GM21576 (cell line): ENCODE measurements at regions not wholly inside any gene's neighbourhood (a gene's known extent, or its start where the extent isn't known, plus 50 kb on each side); places are given as distances from the start of the nearest gene placed in this dataset.
"Not testable (repeated sequence)": the region's sequence is repeated elsewhere in the genome, so short reads cannot be mapped to it uniquely, and the experiment has no call there.

Experiments used
- ATAC-seq: cut with Tn5 transposase; IDR thresholded peaks from one replicate; pipeline ENCODE4 v1.9.1; 2021; ENCODE audit warnings: mild to moderate bottlenecking, moderate library complexity; ENCODE audit not compliant: unreplicated experiment

DNA sequence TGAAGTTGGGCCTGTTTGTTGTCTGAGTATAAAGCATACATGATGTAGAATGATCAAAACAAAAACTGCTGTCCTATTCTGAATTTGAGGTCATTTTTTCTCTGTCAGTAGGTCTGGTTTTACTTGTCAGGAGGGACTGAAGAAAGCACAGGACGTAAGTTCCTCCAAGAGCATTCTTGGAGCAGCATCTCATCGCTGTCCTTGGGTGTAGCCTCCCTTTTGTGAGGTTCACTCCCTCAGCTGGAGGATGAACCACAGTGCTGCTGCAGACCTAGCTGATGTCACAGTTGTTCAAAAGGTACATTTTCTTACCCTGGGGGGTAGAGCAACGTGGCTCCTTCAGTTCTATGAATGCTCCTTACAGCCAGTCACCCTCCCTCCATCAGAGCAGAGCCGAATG is 490.0 kb upstream of the TBL1XR1 start:
- ATAC-seq, result no peak

DNA sequence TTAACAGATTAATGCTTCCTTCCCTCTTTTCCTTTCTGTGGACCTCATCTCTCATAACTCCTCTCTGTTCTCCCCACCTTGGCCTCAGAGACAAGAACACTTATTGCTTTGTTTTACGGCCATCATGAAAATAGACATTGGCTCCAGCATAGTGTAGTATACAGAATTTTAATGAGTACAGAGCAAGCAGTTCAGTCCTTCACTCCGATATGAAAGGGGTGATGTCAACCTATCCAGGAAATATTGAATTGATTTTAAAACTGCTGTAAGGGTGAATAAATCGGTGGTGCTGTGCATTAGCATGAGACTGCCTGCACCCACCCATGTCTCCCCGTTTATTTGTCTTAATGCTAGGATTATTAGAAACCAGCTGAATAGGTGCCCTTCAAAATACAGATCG is 490.9 kb upstream of the TBL1XR1 start:
- ATAC-seq, result no peak

DNA sequence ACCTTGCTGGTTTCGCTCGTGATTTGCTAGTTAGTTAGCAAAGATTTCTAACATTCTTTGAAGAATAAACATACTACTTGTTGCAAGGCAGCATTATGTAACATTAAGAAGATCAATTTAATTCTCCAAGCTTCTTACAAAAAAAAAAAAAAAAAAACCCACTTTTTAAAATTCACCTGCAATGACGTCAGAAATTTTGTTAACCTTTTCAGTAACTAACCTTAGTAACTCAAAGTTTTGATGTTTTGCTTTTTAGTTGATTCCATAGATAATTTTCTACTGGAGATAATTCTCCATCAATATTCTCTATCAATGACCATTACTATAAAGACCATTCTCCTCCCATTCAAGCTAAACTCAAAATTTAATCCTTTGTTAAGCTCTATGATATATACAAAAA is 491.8 kb upstream of the TBL1XR1 start:
- no peak for ATAC-seq

DNA sequence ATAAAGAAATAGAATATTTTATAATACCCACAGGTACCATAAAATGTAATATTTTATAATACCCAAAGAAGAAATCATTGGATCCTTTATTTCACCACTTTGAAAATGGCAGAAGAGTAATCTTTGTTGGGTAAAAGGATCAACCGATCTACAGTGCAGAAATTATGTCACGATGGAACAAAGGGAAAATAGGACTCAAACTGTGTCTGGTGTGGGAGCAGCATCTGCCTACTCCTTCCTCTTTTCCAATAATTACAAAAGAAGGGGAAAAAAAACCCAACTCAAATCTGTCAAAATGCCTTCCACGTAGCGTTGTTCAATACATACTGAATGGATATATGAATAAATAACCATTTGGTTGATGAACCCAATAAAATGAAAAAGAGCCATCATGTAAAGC is 492.6 kb upstream of the TBL1XR1 start:
- no peak for ATAC-seq

DNA sequence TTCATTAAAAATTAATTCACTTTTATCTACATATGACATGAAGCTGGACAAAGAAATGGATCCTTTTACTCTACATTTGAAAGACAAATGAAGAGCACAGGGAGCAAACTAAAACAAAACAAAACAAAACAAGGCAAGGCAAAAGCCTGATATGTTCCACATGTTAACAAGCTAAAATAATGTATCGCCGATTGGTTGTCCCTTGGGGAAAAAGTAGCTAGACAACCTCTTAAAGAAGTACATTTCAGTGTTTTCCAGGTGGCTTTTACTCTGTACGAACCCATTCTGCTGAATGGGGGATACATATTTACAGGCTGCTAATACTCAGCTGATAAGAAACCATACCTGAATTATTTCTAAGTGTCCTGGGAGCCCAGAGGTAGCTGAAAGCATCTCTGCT is 493.0 kb upstream of the TBL1XR1 start:
- no peak for ATAC-seq

DNA sequence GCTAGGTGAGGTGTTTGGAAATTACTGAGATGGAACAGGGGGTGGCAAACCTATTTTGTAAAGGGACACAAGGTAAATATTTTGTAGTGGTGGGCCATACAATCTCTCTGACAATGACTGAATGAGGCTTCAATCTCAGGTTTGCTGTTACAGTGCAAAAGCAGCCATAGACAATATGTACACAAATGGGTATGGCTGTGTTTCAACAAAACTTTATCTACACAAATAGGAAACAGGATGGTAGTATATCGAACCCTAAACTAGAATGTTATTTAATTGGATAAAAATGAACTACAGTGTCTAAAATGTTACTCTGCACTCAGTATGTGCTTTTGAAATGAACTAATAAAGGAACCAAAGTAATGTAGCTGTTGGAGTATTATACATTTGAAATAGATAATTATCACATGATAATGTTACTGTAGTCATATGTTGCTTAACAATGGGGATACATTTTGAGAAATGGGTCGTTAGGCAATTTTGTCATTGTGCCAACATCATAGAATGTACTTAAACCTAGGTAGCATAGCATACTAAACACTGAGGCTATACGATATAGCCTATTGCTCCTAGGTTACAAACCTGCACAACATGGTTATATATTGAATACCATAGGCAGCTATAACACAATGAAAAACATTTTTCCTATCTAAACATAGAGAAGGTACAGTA is 495.2 kb upstream of the TBL1XR1 start:
- ATAC-seq, result no peak

DNA sequence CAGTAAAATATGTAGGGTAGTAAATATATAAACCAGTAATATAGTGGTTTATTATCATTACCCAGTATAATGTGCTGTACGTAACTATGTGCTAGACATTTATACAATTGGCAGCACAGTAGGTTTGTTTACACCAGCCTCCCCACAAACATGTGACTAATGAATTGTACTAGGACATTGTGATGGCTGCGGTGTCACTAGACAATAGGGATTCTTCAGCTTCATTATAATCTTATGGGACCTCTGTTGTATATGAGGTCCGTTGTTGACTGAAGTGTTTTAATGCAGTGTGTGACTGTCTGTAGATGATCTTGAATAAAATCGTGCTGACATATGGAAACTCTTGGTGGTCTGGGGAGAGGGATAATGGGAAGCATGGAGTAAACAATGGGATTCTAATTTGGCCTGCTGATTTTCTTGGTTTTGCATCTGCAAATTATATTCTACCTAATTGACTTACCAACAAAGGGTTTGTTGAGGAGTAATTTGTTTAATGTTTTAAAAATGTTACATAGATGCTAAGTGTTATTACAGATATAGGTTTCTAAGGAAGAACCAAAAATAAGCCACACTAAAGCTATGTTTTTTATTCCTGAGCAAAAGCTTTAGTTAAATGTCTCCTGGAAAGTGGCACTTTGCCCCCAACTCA is 496.5 kb upstream of the TBL1XR1 start:
- ATAC-seq, result no peak

DNA sequence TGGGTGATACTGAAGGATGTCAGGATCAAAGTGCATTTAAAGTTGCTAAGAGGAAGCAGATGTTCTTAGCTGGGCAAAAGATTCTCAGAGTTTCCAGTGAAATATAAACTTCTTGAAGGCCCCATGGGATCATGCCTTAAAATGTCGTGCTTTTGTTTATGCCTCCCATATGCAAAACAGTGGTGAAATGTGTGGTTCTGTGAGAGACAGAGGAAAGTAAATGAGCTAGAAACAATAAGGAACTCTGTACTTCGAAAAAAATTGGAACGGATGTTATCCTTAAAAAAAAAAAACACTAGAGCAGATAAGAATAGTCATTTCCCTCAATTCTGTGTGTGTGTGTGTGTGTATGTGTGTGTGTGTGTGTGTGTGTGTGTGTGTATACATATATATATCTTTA is 497.0 kb upstream of the TBL1XR1 start:
- no peak for ATAC-seq

DNA sequence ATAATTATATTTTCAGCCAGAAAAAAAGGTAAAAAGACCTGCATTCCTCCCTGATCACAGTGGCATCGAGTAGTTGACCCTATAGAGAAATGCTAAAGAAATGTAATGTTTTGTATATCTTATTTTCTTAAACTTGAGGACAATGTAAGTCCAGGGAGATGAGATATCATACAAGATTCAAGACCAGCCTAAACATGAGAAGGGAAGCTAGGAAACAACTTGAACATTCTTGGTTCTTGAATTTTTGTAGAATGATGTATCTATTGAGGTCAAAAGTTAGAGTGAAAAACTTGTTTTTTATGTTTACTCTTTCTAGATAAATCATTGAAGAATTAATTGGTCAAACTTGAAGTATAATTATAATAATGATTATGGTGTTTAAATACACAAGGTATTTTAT is 497.7 kb upstream of the TBL1XR1 start:
- ATAC-seq, result no peak

DNA sequence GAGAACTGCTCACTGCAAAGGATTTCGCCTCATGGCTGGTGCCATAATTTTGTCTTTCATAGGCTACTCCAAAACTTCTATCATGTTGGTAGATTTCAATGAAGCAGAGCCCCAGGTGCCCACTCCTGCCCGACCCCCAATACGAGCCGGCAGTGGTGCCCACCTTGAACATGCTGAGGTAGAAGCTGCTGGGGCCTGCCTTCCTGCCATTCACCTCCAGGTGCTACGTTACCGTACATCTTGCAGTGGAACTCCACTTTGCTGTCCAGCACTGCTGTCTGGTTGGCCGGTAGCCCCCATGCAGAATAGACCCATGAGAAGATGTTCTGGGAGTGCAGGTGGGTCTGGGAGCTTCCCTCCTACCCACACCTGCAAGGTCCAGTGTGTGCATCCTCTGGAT is 502.8 kb upstream of the TBL1XR1 start:
- ATAC-seq, result no peak

DNA sequence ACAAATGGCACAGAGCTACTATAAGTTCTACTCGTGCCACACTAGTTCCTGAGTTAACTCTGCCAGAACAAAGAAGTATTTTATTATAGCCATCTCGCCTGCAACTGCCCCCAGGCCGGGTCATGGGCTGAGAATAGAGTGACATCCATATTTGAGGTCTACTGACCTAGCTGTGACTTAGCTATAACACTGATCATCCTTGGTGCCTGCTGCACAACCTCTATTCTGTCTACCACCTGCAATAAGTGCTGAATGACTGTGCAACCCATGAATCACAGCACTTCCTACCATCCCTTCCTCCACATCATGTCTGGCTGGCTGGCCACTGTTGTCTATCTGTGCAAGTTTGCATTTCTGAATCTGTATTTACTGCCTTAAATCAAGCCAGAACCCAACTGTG is 506.5 kb upstream of the TBL1XR1 start:
- ATAC-seq, result no peak

DNA sequence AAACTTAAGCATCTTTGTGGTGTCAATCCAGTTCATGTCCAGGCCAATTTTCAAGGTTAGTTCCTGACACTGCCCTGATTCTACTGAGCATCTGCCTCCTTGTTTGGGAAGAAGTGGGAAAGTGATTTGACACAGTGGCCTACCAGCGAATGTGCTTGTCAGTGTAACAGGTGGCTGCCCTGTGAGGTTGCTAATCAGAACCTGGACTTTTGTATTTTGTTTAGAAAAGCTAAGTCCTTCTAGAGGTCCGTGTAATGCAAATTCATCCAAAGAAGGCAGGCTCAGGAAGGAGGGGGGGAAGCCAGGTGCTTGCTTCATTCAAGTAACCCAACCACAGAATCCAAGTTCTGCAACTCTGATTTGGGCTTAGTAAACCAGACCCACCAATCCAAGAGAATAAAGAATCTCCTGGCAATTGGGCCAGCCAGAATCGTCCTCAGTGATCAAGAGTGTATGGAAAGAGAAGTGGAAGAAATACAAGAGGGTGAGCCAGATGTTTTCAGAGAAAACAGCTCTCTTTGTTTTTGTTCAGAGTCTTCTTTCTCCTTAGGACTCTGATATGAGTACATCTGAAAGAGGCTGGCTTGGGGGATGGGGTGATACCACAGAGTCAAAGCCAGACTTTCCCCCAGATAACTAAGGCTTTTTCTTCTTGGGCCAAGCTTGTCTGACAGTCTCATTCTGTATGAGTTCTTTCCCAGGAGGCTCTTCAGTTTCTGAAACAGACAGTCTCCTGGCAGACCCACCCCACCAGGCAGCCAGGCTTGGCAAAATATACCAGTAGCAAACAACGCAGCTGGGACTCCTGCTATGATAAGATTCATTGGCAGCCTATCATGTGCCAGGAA is 508.9 kb upstream of the TBL1XR1 start:
- ATAC-seq, result no peak

DNA sequence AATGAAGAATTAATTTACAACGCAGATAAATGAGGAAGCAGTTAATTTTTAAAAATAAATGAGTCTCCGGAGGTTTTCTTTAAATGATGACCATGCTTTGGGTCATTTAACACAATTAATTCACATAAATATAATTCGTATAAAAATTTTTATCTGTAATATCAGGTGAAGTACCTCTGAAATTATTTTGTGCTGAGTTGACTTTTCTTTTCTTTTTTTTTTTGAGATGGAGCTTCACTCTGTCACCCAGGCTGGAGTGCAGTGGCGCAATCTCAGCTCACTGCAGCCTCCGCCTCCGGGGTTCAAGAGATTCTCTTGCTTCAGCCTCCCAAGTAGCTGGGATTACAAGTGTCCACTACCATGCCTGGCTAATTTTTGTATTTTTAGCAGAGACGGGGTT is 512.2 kb upstream of the TBL1XR1 start:
- ATAC-seq, result not testable (repeated sequence)

DNA sequence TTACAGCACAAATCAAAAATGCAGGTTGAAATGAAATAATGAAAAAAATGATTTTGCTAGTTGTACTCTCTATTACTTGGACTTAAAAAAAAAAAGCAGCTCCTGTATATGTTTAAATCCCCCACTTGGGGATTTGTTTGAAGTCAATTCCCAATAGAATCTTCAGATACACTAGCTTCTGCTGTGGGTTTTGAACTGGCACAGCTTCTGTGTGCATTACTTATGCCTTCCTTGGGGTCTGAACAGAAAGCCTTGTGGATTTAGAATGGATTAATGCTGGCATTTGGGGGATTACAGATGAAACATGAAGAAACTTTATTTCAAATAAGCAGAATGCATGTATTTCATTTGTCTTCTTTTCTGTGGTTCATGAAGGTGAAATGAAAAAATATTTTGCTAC is 513.2 kb upstream of the TBL1XR1 start:
- no peak for ATAC-seq

DNA sequence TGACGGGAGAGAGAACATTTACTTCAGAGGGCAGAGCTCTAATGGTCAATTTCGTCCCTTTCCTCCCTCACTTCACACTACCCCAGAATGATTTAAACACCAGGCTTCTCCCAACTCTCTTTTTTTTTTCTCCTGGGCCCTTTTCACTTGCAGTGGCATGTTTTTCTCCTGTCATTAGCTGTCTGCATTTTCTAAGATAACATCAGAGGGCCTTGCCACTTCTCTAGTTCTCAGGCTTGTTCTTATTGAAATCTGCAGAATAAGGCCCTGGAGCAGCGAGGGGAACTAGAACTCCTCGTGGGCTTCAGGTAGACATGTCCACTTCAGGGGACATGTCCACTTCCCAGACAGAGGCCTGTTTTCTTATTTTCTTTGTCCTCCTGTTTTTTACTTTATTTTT is 514.4 kb upstream of the TBL1XR1 start:
- no peak for ATAC-seq

DNA sequence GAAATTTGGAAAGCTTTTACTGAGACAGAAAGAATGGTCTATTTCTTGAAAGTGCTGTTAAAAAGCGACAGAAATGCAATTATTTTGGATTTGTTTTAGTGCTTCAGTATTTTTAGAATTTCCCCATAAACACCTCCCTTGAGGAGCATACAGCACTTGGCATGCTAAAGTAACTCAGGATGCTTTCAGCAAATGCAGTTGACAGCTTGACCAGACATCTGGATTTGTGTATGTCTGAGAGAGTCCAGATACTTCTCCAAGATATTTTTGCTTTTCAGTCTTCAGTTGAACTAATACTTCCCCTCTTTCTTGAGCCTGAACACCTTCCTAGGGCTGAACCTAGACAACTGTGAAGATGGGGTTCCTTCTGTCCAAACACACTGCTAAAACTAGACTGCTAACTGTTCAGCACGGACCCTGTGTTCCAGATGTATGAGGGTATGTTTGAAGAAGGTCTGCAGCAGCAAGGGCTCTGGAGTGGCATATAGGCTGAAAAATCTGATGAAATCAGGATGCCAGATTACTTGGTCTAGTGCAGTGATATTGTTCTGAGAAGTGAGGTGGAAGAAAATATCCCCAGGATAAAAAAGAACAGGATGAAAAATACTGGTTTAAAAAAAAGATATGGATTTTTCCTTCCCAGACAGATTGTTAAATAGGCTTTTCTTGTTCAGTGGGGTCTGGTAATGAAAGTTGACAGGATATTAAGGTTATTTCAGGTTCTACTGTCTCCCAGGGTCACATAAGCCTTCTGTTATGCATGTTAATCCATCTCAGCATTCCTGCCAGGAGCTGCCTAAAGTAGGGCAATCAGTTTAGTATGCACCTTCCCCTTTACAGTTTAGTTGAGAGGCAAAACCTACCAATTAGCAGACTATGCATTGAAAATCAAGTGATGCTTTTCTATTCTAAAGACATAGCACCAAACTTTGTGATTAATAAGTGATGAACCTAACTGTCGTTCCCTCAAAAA is 516.9 kb upstream of the TBL1XR1 start:
- no peak for ATAC-seq

DNA sequence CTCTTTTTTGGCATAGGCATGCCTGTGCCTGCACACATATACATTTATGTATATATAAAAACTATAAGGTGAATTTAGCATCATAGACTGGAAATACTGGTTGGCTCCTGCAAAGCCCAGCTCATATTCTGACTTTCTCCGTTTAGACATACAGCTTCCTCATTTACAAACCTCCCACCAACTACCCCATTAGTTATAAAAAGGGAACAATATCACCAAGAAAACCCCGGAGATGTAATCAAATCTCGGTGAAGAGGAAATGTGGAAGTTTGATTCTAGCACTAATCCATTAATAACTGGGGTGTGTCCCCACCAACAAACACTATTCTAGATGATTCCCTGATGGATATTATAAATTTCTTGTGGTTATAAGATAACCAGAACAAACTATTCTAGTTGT is 517.7 kb upstream of the TBL1XR1 start:
- no peak for ATAC-seq

DNA sequence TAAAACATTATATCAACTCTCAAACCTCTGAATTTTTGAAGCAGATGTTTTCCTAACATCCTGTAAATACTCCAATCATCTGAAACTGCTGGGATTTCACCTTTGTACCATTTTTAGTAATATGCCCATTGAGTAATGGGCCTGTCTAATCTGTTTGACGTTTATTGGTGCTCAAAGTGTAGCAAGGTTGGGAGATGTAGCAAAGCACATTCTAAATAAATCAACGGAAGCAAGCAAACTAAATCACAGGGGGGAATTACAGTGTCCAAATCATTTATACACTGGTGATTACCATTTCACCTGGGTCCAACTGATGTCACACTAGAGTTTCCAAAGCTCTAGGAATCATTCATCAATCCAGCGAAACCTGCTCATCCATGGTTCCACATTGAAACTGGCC is 518.7 kb upstream of the TBL1XR1 start:
- no peak for ATAC-seq

DNA sequence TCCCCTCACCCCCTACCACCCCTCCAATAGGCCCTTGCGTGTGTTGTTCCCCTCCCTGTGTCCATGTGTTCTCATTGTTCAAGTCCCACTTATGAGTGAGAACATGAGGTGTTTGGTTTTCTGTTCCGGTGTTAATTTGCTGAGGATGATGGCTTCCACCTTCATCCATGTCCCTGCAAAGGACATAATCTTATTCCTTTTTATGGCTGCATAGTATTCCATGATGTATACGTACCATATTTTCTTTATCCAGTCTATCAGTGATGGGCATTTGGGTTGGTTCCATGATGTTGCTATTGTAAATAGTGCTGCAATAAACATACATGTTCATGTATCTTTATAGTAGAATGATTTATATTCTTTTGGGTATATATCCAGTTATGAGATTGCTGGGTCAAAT is 523.6 kb upstream of the TBL1XR1 start:
- not testable (repeated sequence) for ATAC-seq

DNA sequence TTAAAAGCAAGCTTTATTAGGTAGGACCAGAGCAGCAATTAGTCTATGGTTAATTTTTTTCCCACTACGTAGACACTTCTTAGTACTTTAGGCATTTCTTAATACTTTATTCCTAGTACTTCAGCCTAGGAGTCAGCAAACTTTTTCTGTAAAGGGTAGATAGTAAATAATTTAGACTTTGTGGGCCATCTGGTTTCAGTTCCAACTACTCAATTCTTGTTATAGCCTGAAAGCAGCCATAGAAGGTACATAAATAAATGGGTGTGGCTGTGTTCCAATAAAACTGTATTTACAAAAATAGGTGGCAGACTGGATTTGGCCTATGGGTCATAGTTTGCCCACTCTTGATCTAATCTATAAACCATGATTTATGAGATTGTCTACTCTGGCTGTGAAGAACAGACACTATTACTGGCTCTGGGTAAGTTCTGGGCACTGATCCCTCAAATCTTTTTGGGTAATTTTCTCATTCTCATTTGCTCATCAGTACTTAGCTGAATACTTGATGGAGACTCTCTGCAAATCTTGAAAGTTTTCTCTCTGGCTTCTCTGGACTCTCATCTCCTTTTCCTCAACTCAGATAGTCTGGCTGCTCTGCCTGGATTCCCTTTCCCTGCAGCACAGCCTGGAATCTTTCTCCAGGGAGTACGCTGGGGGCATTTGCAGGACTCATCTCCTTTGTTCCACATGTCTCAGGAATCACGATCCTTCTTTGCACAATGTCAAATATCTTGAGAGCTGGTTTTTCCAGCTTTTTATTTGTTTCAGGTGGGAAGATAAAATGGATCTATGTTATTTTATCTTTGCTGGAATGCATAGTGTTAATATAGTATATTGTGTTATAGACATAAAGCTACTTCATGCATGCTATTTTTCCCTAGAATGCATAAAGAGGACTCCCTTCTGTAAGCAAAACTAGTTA is 524.8 kb upstream of the TBL1XR1 start:
- no peak for ATAC-seq
